ENCODE measurements at regions not wholly inside any gene's neighbourhood (a gene's known extent, or its start where the extent isn't known, plus 50 kb on each side); places are given as distances from the start of the nearest gene placed in this dataset.

DNA sequence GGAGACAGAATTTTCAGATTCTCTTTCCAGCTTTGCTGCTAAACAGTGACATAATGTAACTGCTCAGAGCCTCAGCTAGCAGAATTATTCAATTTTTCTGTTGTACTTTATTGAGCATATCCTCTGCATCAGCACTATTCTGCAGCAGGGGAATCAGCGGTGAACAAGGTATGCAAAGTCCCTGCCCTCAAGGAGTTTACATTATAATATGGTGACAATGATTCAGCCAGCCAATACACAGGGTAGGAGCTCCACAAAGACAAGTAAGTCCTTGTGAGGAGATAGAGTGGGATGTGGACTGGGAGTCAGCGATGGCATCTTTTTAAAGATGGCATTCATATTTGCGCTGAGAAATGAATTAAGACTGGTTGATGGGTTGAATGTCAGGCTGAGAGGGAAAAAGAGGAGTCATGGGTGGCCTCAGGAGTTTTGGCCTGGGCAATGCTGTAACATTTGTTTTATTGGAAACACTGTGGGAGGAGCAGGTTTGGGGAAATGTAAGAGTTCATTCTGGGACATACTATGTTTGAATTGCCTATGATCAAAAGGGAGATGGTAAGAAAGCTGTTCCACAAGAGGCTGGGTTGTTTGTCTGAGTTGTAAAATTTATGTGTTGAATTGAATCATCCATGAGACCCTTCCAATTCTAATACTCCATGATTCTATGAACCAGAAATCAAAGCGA is 194.5 kb downstream of the PLK2 start:
- no peak for DNase-seq
- intact Hi-C loops (cut with micrococcal nuclease), result no loop called here

DNA sequence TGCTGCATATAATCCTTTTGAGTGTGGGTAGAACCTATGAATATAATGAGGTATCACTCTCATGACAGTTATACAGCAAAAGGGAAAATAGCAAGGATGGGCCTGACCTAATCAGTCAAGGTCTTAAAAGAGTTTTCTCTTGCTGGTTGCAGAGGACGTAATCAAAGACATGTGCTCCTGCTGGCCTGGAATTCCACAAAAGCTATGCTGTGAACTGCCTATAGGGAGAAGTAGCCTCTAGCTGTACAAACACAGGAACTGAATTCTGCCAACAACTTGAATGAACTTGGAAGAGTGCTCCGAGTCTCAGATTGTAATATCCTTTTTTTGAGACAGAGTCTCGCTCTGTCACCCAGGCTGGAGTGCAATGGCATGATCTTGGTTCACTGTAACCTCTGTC is 195.6 kb downstream of the PLK2 start:
- intact Hi-C loops (cut with micrococcal nuclease), result no loop called here
- no peak for ATAC-seq
- DNase-seq, result no peak

More for the DNA sequence above, 194.5 kb downstream of the PLK2 start:
- ATAC-seq, result no peak

DNA sequence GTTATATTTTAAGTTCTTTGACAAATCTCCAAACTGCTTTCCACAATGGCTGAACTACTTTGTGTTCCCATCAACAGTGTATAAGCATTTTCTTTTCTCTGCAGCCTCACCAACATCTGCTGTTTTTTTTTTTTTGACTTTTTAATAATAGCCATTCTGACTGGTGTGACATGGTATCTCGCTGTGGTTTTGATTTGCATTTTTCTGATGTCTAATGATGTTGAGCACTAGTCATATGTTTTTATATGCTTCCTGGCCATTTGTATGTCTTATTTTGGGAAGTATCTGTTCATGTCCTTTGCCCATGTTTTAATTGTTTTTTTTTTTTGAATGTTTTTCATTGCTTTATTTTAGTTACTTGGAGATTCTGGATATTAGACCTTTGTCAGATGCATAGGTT is 196.6 kb downstream of the PLK2 start:
- intact Hi-C loops (cut with micrococcal nuclease), result no loop called here
- DNase-seq (no peak), ATAC-seq (no peak)

DNA sequence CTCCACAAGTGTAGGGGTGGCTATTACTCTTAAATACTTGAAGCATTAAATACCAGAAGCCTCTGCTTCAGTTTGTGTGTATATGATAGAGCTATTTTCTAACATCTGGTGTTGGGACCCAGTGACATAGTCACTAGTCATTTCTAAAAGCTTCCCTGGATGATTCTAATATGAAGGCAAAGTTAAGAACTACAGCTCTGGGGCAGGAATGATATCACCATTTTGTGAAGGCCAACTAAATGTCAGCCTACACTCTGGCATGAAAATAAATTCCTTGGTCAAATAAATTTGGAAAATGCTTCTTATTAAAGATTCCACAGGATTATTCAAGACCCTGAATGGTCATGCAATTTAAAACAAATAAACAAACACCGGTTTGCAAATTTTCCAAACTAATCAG is 197.7 kb downstream of the PLK2 start:
- ATAC-seq (no peak), DNase-seq (no peak)
- intact Hi-C loops (cut with micrococcal nuclease), result no loop called here

DNA sequence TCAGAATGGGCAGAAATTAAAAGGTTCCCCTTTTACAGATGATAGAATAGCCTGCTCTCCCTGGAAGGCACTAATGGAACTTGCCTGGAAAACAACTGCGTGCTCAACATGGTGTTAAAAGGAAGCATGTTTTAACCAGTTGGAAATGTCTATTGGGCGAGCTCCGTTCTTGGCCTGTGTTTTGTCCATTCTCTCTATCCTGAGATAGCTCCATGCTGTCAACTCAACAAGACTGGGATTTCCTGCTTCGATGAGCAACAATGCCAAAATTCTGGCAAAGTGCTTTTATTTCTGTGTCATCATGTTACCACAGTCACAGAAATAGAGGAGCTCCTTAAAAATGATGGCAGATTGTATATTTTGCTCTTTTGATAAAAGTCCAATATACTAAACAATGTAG is 198.3 kb downstream of the PLK2 start:
- intact Hi-C loops (cut with micrococcal nuclease), result no loop called here
- no peak for DNase-seq
- peak; percentile 96 for ATAC-seq

DNA sequence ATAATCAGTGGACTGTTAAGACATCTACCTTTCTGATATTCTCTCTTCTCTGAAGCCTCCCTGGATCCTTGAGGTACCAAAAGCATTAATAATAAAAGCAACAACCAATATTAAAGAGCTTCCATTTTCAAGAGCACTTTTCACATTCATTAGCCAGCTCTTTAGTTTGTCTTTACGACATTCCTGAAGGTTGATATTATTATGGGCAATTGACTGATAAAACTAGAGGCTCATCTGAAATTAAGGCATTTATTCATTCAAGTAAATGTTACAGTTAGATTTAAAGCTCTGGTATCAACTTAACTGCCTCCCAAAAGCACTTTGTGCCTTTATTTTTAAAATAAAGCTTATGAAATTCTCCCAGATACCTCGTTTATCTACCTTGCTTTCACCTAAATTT is 199.6 kb downstream of the PLK2 start:
- intact Hi-C loops (cut with micrococcal nuclease), result no loop called here

DNA sequence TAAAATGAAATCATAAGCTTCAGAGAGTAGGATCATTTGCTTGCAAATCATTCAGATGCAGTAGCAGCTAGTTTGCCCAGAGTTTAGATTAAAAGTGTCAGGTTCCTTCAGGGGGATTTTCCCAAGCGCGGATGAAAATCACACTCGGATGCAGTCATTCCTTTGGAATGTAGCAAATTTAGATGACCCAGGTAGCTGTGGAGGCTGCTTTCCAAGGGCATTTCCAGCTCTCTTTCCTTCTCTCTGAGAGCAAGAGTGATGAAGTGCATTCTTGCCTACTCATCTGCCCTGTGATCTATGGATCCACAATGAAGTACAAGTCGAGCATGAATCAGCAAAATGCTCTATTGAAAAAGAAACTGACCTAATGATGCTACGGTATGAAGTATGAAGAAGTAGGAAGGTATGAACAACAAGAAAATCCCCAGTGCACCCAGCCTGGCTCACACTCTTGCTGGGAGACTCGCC is 200.2 kb downstream of the PLK2 start:
- ATAC-seq, result no peak
- intact Hi-C loops (cut with micrococcal nuclease), result no loop called here
- DNase-seq, result no peak

More for the DNA sequence above, 199.6 kb downstream of the PLK2 start:
- DNase-seq, result no peak
- ATAC-seq, result no peak

DNA sequence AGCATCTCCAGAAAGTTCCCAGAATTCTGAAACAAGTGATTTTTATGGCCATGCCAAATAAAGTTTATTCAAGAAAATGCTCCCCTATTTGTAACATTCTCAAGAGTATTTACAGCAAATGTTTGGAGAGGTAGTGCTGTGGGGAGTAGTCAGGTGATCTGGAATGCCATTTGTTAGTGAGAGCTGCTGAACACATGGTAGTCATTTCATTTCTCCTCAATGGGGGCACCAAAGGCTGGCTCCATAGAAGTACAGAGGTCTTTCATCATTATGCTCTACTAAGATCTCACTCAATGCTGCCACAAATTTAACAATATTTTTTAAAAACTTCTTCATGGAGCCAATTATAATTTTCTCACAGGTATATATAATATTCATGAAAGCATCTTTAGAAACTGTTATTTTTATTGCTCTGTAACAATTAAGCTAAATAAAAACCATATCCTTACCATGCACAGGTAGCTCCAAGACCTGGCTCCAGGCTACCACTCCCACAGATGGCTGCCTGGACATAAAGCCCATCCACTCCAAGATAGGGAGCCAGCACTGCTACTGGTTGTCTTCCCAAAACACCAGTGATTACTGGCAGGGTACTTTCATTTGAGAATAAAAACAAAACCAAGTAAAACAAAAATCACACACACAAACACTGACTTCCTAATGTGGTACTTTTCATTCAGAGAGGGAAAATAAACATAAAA is 200.8 kb downstream of the PLK2 start:
- ATAC-seq (no peak), DNase-seq (no peak)
- intact Hi-C loops (cut with micrococcal nuclease), result no loop called here

DNA sequence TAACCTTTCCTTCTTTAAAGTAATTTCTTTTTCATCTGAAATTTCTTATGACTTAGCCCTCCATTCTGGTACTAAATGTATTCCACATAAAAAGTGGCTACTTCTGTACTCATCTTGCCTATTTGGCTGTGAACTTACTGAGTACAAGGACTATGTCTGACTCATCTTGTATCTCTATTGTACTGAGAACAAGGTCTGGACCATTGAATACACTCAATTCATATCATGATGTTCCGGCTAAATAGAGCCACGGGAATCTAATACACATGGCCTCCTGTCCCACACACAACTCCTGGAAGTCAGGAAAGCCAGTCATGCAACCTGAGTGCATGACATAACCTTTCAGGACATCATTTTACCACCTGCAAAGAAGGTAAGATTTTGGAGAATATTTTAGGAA is 203.9 kb downstream of the PLK2 start:
- intact Hi-C loops (cut with micrococcal nuclease), result no loop called here
- ATAC-seq, result peak; percentile 40
- no peak for DNase-seq

DNA sequence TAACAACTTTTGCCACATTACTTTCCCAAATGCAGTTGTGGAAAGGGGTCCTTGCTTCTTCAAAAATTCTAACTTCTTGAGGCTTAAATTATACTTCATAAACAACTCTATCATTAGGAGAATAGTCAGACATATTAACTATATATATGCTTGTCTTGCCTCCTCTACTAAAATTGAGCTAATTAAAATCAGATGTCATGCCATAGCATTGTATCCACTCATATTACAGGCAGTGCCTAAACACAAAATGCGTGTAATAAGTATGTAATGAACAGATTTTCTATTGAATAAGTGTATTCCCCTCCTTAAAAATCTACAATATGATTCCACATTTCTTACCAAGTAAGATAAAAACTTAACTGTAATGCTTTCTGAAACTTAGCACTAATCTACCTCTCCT is 204.5 kb downstream of the PLK2 start:
- intact Hi-C loops (cut with micrococcal nuclease), result no loop called here
- DNase-seq (no peak), ATAC-seq (no peak)

DNA sequence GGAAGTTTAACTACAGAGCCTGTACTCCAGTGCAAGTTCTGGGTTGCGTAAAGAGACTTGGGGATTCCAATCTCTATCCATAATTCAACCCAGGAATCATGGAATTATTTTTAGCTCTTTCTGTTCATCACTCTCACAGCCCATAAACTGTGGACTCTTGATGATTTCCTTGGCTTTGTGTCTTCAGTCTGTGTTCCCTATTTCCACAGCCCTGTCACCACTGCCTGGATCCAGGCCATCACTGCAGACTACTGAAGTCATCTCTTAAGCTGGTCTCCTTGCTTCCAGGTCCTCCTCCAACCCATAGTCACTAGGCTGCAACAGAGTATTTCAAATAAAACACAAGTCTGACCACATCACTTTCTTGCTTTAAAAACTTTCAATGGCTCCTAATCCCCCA is 211.7 kb downstream of the PLK2 start:
- ATAC-seq (no peak), DNase-seq (no peak)
- intact Hi-C loops (cut with micrococcal nuclease), result no loop called here

DNA sequence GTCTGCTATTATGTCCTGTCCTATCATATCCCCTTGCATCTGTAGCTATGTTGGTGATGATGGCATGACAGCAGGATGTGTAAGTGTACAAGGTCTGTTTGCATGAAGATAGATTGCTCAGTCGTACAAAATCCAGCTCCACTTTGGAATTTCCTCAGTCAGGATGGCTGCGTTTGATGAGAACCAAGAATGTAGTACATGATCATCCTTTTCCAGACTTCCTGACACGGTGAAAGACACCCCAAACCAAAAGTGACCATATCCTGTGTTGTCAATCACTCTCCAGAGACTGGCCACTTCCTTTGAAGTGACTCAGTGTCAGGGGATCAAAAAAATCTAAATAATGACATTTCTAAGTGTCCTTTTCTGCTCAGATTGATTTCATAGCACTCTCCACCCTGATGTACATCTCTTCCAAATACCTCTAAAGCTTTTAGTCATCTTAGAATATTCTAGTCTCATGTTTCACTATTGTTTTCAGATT is 213.4 kb downstream of the PLK2 start:
- intact Hi-C loops (cut with micrococcal nuclease), result no loop called here
- no peak for DNase-seq
- ATAC-seq, result peak; percentile 29

DNA sequence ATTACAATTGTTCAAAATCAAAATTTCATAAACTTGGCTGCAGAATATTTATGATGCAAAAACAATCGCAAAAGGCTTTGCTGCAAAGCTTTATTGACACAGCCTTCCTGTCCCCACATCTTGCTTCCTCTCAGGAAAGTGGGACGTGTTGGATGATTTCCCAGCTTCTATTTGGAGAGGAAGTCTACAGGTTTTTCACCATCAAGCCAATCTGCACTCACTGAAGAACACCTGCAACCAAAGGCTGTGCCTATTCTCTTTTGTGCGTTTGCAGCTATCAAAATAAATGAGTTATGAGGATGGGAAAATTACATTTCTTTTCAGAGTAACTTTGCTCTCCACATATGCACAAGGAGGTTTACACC is 214.4 kb downstream of the PLK2 start:
- DNase-seq (no peak), ATAC-seq (peak; percentile 68)
- intact Hi-C loops (cut with micrococcal nuclease), result no loop called here

DNA sequence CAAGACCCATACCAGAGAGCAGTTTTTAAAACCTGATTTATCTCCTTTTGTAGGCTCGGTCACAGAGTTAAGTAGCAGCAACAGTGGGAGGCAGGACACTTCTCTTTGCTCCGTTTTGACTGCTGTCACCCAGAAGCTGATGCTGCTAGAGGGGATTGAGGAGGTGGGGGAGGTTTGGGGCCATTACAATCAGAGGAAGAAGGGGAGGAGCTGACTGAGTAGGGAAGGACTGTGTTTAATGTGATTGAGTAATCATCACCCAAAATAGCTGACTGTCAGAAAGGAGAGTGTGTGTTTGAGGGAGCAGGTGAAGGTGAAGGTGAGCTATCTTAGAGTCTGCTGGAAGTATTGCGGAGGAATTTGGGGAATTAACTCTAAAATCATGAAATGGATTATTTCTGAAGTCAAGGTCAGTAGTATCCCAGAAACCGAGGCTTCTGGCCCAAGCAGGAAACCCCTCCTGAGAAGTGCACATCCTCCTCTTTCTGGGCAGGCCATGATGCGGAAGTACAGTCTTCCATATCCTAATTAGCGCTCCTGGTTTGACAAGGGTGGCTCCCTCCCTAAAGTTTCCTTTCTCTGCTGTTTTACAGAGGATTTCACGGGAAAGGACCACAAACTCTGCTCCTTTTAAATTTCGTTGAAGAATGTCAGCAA is 214.9 kb downstream of the PLK2 start:
- intact Hi-C loops (cut with micrococcal nuclease), result no loop called here
- DNase-seq (no peak), ATAC-seq (peak; percentile 71)

DNA sequence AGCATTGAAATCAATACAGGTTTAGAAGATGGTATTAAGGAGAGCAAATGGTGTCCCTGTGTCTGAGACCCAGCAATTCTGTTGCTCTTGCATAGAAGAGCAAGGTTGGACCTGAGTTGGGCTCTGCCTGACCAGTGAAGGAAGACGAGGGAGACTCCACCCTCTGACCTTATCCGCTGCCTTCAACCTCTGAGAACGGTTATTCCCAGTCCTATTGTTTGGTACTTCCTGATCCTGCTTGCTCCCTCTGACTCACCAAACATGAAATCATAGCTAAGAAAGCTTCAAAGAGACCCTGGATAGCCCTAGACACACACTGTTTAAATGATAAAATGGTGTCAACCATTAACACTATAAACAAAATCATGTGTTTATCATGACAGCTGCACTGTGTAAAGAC is 218.5 kb downstream of the PLK2 start:
- peak; percentile 82 for ATAC-seq
- DNase-seq, result peak; percentile 16
- intact Hi-C loops (cut with micrococcal nuclease), result no loop called here

DNA sequence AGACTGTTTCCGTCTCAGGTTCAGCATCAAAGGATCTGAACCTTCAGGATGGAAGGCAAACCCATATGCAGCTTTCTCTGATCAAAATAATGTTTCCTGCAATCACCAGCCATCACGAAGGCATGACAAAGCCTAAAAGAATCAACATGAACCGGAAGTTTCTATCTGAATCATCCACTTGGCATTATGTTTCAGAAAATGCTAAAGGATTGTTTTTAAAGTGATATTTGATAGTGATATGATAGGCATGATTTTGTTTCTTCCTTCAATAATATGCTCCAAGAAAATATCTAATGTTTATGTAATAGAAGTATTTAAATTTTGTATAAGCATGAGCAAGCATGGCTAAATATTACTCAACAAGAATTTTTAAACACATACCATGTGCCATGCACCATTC is 219.6 kb downstream of the PLK2 start:
- ATAC-seq (no peak), DNase-seq (no peak)
- intact Hi-C loops (cut with micrococcal nuclease), result no loop called here

DNA sequence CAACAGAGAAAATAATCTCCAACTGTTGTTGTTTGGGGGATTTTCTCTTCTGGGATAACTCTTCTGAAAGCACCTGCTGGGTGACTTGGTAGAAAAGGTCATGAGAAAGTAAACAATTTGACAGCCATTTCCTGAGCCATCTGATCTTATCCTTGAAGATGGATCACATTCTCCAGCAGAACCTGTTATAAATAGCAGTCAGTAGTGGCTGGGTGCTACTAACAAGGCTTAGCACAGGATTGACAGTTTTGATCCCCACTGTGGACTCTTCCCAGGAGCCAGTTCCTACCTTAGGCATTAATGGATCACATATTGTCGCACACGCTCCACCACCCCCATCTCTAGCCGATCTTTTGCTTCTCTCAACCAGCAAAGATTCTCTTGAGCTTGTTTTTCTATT is 220.2 kb downstream of the PLK2 start:
- no peak for ATAC-seq
- intact Hi-C loops (cut with micrococcal nuclease), result no loop called here
- no peak for DNase-seq

DNA sequence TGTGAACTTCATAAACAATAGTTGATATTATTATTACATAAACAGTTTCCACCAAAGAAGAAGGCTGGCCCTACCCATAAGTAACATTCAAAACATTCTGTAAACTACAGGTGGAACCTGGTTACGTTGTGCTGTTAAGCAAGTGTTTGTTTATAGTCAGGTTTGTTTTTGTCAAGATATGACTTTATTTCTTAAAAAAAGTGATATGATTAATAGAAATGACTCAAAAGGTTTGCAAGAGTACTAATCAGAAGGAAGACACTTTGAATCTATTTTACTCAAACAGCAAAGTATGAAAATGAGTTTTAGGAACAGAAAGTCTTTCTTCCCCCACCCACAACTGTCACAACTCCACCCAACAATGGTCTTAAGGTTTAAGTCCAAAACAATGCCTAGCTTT is 220.8 kb downstream of the PLK2 start:
- ATAC-seq (no peak), DNase-seq (no peak)
- intact Hi-C loops (cut with micrococcal nuclease), result no loop called here

DNA sequence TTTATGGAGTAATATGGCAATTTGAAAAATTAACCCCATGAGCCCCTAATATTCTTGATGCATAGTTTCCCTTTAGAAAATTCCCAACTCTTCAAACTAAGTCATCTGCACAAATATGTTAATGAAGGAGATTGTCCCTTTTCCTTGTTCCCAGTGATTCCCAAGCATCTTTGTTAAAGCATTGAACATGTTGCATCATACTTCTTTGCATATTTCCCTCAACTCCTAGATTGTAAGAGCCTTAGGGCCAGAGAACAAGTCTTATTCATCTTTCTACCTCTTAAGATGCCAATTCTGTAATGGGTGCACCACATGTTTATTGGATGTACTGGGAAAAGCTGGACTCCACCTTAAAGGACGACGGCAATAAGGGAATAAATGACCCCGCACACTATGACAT is 223.4 kb downstream of the PLK2 start:
- DNase-seq (no peak), ATAC-seq (no peak)
- intact Hi-C loops (cut with micrococcal nuclease), result no loop called here

DNA sequence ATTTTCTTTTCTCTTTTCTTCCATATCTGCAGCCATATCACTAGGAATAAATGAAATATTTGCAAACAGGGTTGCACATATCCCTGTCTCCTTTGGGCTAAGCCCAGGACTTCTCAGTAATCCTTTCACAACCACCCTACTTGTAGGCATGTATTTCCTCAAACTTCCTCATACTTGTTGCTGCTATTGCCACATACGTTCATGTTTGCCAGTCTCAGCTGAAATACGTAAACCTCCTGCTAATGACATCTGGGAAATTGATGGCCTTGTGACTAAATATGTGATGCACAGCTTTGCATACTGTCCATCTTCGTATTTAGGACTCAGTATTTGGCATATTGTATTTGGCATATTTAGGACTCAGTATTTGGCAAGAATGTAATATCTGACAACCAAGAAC is 224.6 kb downstream of the PLK2 start:
- ATAC-seq (peak; percentile 41), DNase-seq (no peak)
- intact Hi-C loops (cut with micrococcal nuclease), result no loop called here

DNA sequence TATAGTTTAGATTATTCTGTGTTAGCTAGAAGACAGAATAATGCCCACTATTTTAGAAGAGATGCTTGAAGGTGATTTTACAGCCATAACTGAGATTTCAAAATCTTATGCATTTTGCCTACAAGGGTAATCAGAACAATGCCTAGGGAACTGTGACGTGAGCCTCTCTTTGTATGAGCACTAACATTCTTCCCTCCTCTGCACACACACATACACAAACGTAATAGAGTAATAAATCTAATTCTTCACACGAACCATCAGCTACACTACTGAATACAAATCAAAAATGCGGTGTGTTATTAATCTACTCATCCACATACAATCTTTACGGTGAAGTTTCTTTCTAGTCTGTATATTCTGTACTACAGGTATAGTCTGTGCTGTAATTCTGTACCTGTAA is 227.8 kb downstream of the PLK2 start:
- DNase-seq, result no peak
- intact Hi-C loops (cut with micrococcal nuclease), result no loop called here
- ATAC-seq, result no peak

Data from left ventricle myocardium superior (tissue), 1 donor.